ENCODE measurements at regions not wholly inside any gene's neighbourhood (a gene's known extent, or its start where the extent isn't known, plus 50 kb on each side); places are given as distances from the start of the nearest gene placed in this dataset.
A peak's percentile ranks its signal among the peaks of the same experiment; 100 is the strongest.
"Not testable (repeated sequence)": the region's sequence is repeated elsewhere in the genome, so short reads cannot be mapped to it uniquely, and the experiment has no call there.

- no peak overlapping the region for H3K4me3 ChIP-seq
- no peak overlapping the region for H3K27ac ChIP-seq
- in situ Hi-C loops (cut with MboI; ENCODE audit: low pct_ligation_motif_present in 1 of 4, low pct_unique_long_range_greater_than_20kb in 1 of 4, low sequenced_read_pairs in 3 of 4) (no loop called here), intact Hi-C loops (cut with DNase I; ENCODE audit: low total_unique reads) (no loop called here)
- no peaks in the 10 kb centered on the region for H3K36me3 ChIP-seq
- 95 to 96% methylated on average over 3 to 4 of the region's 4 CpGs for WGBS, 2 donors (ENCODE audit: low coverage in 1 of 2)
- no peaks in the 10 kb centered on the region for H3K9me3 ChIP-seq
- H3K4me1 ChIP-seq: no peaks in the 10 kb centered on the region
- DNase-seq: no peak
- TF ChIP-seq, protein P1, sequence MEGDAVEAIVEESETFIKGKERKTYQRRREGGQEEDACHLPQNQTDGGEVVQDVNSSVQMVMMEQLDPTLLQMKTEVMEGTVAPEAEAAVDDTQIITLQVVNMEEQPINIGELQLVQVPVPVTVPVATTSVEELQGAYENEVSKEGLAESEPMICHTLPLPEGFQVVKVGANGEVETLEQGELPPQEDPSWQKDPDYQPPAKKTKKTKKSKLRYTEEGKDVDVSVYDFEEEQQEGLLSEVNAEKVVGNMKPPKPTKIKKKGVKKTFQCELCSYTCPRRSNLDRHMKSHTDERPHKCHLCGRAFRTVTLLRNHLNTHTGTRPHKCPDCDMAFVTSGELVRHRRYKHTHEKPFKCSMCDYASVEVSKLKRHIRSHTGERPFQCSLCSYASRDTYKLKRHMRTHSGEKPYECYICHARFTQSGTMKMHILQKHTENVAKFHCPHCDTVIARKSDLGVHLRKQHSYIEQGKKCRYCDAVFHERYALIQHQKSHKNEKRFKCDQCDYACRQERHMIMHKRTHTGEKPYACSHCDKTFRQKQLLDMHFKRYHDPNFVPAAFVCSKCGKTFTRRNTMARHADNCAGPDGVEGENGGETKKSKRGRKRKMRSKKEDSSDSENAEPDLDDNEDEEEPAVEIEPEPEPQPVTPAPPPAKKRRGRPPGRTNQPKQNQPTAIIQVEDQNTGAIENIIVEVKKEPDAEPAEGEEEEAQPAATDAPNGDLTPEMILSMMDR (IDR thresholded peaks at IDR 0.05): no peak
- TF ChIP-seq POLR2A (IDR thresholded peaks at IDR 0.05) (no peak), POLR2AphosphoS5 (IDR thresholded peaks at IDR 0.05) (no peak), EP300 (IDR thresholded peaks at IDR 0.05; ENCODE audit: low read depth) (no peak)
- H3K27me3 ChIP-seq: no peaks in the 10 kb centered on the region
Measured at GRCh38 chr9:107767711-107768110, 278.1 kb upstream of the KLF4 start.

- intact Hi-C loops (cut with DNase I; ENCODE audit: low total_unique reads); H3K9me3 ChIP-seq; H3K27ac ChIP-seq; H3K4me1 ChIP-seq; H3K27me3 ChIP-seq; H3K36me3 ChIP-seq; in situ Hi-C loops (cut with MboI; ENCODE audit: low pct_ligation_motif_present in 1 of 4, low pct_unique_long_range_greater_than_20kb in 1 of 4, low sequenced_read_pairs in 3 of 4); DNase-seq; H3K4me3 ChIP-seq: not testable (repeated sequence)
- 76 to 81% methylated on average over 2 of the region's 2 CpGs for WGBS, 2 donors (ENCODE audit: low coverage in 1 of 2)
Measured at GRCh38 chr9:107763469-107763868, 273.9 kb upstream of the KLF4 start.

DNA sequence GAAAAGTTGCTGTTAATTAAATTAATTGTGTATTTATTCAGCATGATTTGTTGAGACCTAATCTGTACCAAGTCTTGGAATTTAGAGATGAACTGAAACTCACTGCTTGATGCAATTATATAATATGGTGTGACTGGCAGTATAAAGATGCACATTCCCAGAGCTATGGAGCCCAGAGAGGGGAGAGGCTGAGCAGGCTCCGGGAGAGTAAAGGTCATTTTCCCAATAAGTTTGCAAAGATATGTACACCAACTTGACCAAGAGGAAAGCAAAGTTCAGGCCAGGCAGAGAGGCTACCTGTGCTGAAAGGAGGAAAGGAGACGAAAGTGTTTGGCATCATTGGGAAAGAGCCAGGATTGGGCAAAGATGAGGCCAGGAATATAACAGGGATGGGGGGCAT lies 271.7 kb upstream of the KLF4 start:
- intact Hi-C loops (cut with DNase I; ENCODE audit: low total_unique reads) (no loop called here), in situ Hi-C loops (cut with MboI; ENCODE audit: low pct_ligation_motif_present in 1 of 4, low pct_unique_long_range_greater_than_20kb in 1 of 4, low sequenced_read_pairs in 3 of 4) (no loop called here)
- DNase-seq: no peak
- TF ChIP-seq POLR2AphosphoS5 (IDR thresholded peaks at IDR 0.05): no peak
- WGBS, 2 donors (ENCODE audit: low coverage in 1 of 2): 78 to 89% methylated on average over 2 of the region's 2 CpGs
- Histone ChIP-seq H3K27ac (peak overlapping the region in 3 of 4 donors; percentile 7 to 54 (median 15)), H3K27me3 (no peaks in the 10 kb centered on the region), H3K4me1 (peaks cover 0 to 8% (median 1%) of the 10 kb centered on the region in 4 donors), H3K9me3 (no peaks in the 10 kb centered on the region), H3K4me3 (no peak overlapping the region), H3K36me3 (no peaks in the 10 kb centered on the region)

DNA sequence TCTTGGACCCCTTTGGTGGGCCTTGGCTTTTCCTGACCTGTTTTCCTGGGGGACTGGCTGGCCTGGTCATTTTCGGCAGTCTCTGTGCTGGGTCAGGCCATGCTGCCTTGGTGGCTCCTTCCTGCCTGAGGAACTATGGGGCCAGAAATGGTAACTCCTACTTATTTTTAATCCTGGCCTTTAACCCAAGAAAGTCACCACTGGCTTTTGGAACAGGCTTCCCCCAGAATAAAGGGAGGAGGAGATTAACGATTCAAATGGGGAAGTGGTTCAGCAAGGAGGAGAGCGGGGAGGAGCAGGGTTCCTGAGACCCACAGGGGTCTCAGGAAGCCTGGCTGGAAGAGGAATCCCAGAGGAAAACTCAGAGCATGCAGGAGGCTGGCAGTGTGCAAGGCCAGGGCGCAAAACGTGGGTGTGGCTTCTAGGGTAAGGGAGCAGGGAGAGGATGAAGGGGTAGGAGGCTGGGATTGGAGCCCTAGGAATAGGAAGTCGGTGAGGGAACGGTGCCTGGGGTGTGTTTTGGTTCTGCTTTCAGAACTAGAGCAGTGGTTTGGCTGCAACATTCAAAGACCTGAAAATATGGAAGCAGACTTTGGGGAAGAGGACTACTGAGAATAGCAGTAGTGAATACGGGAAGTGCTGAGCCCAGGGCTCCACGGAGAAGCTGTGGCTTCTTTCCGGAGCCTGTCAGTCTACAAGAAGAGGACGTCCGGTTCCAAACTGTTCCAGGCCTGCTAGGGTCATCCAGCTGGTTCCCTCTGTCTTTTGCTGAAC lies 271.1 kb upstream of the KLF4 start:
- no peak for DNase-seq
- no peaks in the 10 kb centered on the region for H3K36me3 ChIP-seq
- no peak overlapping the region for H3K4me3 ChIP-seq
- H3K27ac ChIP-seq: peak overlapping the region in 2 of 4 donors; percentile 26 to 54
- H3K27me3 ChIP-seq: no peaks in the 10 kb centered on the region
- intact Hi-C loops (cut with DNase I; ENCODE audit: low total_unique reads): no loop called here
- WGBS, 2 donors (ENCODE audit: low coverage in 1 of 2): 66% methylated on average over 12 of the region's 12 CpGs; no CpG with 5 or more reads in 1 of the 2 donors
- H3K4me1 ChIP-seq: peaks cover 2 to 9% (median 3%) of the 10 kb centered on the region in 4 donors
- in situ Hi-C loops (cut with MboI; ENCODE audit: low pct_ligation_motif_present in 1 of 4, low pct_unique_long_range_greater_than_20kb in 1 of 4, low sequenced_read_pairs in 3 of 4): no loop called here
- TF ChIP-seq EP300 (IDR thresholded peaks at IDR 0.05; ENCODE audit: low read depth): no peak
- H3K9me3 ChIP-seq: no peaks in the 10 kb centered on the region

DNA sequence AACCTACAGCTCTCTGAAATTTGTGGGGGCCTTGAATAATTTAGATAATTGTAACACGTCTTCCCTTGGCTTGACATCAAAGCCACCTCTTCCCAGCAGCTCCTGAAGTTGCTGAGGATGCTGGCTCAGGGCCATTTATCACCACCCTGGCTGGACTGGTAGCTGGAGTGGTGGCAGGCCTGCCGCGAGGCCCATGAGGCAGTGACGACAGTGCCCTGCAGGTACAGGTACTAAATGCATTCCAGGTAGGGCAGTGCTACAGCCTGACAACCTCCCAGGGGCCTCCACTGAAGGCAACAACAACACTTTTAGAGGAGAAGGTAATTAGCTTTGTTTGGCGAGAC lies 270.2 kb upstream of the KLF4 start:
- in situ Hi-C loops (cut with MboI; ENCODE audit: low pct_ligation_motif_present in 1 of 4, low pct_unique_long_range_greater_than_20kb in 1 of 4, low sequenced_read_pairs in 3 of 4): no loop called here
- no peaks in the 10 kb centered on the region for H3K27me3 ChIP-seq
- H3K9me3 ChIP-seq: no peaks in the 10 kb centered on the region
- peaks cover 2 to 15% (median 5%) of the 10 kb centered on the region in 4 donors for H3K4me1 ChIP-seq
- WGBS, 2 donors (ENCODE audit: low coverage in 1 of 2): 81% methylated on average over 5 of the region's 5 CpGs; no CpG with 5 or more reads in 1 of the 2 donors
- intact Hi-C loops (cut with DNase I; ENCODE audit: low total_unique reads): no loop called here
- no peak overlapping the region for H3K4me3 ChIP-seq
- no peak overlapping the region for H3K27ac ChIP-seq
- H3K36me3 ChIP-seq: no peaks in the 10 kb centered on the region
- DNase-seq: no peak
- TF ChIP-seq POLR2A (IDR thresholded peaks at IDR 0.05) (no peak), EP300 (IDR thresholded peaks at IDR 0.05; ENCODE audit: low read depth) (no peak), POLR2AphosphoS5 (IDR thresholded peaks at IDR 0.05) (no peak)
- TF ChIP-seq, protein P1 (IDR thresholded peaks at IDR 0.05): no peak

Data from transverse colon (tissue), 4 donors.